ENCODE measurements at regions not wholly inside any gene's neighbourhood (a gene's known extent, or its start where the extent isn't known, plus 50 kb on each side); places are given as distances from the start of the nearest gene placed in this dataset.

DNA sequence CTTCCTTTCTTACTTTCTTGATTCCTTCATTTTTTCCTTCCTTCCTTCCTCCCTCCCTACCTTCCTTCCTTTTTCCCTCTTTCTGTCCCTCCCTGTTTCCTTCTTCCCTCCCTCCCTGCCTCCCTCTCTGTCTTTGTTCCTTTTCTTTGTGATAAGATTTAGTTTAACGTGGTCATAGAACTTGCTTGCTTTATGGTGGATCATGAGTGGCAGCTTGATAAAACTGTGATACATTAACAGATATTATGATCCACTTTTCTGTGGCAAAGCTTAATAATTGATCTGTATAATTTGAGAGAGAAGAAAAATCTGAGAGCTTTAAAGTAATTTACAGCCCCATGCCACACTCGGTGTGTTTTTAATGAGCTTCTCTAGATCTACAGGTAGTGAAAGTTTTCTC lies 280.5 kb downstream of the RNF144B start:
- H3K36me3 ChIP-seq (ENCODE audit: low read depth) = no peaks in the 10 kb centered on the region
- intact Hi-C loops (cut with DNase I, micrococcal nuclease) = no loop called here
- no peaks in the 10 kb centered on the region for H3K9me3 ChIP-seq
- H3K4me1 ChIP-seq (ENCODE audit: low read depth) = no peaks in the 10 kb centered on the region
- no peak for DNase-seq
- H3K4me3 ChIP-seq = no peak overlapping the region
- TF ChIP-seq, protein P1, sequence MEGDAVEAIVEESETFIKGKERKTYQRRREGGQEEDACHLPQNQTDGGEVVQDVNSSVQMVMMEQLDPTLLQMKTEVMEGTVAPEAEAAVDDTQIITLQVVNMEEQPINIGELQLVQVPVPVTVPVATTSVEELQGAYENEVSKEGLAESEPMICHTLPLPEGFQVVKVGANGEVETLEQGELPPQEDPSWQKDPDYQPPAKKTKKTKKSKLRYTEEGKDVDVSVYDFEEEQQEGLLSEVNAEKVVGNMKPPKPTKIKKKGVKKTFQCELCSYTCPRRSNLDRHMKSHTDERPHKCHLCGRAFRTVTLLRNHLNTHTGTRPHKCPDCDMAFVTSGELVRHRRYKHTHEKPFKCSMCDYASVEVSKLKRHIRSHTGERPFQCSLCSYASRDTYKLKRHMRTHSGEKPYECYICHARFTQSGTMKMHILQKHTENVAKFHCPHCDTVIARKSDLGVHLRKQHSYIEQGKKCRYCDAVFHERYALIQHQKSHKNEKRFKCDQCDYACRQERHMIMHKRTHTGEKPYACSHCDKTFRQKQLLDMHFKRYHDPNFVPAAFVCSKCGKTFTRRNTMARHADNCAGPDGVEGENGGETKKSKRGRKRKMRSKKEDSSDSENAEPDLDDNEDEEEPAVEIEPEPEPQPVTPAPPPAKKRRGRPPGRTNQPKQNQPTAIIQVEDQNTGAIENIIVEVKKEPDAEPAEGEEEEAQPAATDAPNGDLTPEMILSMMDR (IDR thresholded peaks at IDR 0.05) = no peak
- peak; percentile 64 for ATAC-seq

DNA sequence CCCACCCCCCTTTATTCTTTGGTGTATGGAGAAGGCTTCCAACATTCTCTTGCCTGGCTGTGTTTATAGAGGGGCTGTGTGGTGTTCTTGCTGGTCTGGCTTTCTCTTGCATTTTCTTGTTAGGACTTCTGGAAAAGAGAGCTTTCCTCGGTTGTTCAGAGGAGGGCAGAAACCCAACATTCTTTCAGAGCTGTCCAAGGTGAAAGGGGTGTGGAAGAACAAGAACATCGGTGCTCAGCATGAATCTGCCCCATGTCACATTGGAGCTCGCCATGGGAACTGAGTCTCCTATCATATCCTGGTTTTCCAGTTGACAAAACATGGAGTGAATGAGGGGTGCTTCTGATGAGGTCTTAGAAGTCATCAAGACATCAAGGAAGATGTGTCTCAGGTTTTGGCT lies 281.8 kb downstream of the RNF144B start:
- Histone ChIP-seq H3K9me3 (no peaks in the 10 kb centered on the region), H3K36me3 (ENCODE audit: low read depth) (no peaks in the 10 kb centered on the region), H3K4me1 (ENCODE audit: low read depth) (no peaks in the 10 kb centered on the region), H3K4me3 (no peak overlapping the region)
- no peak for DNase-seq
- no peak for ATAC-seq
- intact Hi-C loops (cut with DNase I, micrococcal nuclease) = no loop called here
- TF ChIP-seq, protein P1 (IDR thresholded peaks at IDR 0.05) = no peak

DNA sequence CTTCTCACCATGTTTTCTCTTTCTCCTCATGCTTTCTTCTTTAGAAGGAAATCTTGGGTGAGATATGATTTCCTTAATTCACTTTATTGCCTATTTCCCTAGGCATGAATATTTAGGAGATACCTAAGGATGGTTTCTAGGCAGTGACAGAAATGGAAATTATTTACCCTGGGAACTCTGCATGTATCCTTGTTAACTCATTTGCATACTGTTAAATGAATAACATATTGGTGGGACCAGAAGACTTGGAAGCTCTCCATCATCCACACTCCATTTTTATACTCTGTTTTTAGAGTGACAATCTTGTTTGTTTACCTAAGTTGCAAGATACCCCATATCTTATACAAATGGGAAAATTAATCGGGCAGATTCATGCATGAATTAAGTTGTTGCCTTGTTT lies 285.7 kb downstream of the RNF144B start:
- TF ChIP-seq, protein P1 (IDR thresholded peaks at IDR 0.05) = no peak
- no peak for DNase-seq
- no peak for ATAC-seq
- Histone ChIP-seq H3K4me1 (ENCODE audit: low read depth) (no peaks in the 10 kb centered on the region), H3K9me3 (no peaks in the 10 kb centered on the region), H3K4me3 (no peak overlapping the region), H3K36me3 (ENCODE audit: low read depth) (no peaks in the 10 kb centered on the region)
- intact Hi-C loops (cut with DNase I, micrococcal nuclease) = no loop called here

DNA sequence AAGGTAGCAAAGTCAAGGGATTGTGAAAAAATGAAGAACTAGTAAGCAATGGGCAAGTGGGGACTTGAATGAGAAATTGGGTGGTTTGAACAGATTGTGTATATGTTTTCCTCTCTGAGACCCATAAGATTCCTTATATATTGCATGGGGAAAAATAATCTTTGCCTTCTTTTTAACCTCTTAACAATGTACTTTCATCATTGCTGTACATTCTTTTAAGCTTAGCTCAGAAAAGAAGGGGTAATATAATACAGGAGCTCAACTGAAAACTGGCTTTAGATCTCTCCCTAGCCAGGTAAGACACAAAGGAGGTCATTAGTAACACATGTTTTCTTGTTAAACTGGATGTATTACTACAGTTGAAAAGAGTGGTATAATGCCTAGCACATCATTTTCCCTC lies 287.2 kb downstream of the RNF144B start:
- ATAC-seq = no peak

DNA sequence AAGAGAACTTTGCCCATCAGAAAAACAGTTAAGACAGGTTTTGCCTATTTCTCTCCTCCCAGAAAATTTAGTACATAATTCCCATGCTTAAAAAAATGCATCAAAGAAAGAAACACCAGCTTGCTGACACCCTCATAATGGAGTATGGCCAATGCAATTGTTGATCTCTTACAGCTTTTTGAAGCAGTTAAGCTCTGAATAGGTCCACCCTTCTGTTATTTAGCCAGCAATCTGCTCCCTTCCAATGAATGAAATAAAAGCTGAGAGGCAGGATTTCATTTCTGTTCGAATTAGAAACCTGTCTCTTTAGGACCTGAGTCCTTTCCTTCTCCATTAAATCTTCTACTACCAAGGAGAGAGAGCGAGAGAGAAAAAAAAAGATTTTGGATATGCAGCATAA lies 288.7 kb downstream of the RNF144B start:
- no peaks in the 10 kb centered on the region for H3K36me3 ChIP-seq (ENCODE audit: low read depth)
- ATAC-seq (no peak), DNase-seq (no peak)
- H3K4me3 ChIP-seq = no peak overlapping the region
- intact Hi-C loops (cut with DNase I, micrococcal nuclease) = no loop called here
- no peaks in the 10 kb centered on the region for H3K9me3 ChIP-seq
- TF ChIP-seq, protein P1 (IDR thresholded peaks at IDR 0.05) = no peak
- H3K4me1 ChIP-seq (ENCODE audit: low read depth) = no peaks in the 10 kb centered on the region

More for the DNA sequence above, 287.2 kb downstream of the RNF144B start:
- no peaks in the 10 kb centered on the region for H3K9me3 ChIP-seq
- no peak overlapping the region for H3K4me3 ChIP-seq
- DNase-seq = no peak
- no peaks in the 10 kb centered on the region for H3K4me1 ChIP-seq (ENCODE audit: low read depth)
- TF ChIP-seq, protein P1 (IDR thresholded peaks at IDR 0.05) = no peak
- no peaks in the 10 kb centered on the region for H3K36me3 ChIP-seq (ENCODE audit: low read depth)
- intact Hi-C loops (cut with DNase I, micrococcal nuclease) = no loop called here

DNA sequence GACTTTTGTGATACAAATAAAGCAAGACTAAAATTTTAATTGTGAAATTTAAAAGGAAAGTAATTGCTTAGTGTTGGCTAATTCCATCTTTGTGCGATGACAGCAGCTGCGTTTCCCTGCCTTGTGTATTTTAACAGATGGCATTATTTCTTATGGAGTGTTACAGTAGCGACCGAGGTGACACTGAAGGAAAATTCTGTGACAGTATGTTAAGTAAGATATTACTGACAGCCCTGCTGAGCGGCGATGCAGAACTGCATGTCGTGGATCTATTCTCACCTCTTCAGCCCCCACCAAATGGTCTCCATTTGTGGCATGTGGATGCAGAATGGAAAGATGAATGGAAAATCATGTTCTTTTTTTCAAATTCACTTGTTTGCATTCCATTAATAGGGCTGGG lies 289.4 kb downstream of the RNF144B start:
- Histone ChIP-seq H3K36me3 (ENCODE audit: low read depth) (no peaks in the 10 kb centered on the region), H3K4me1 (ENCODE audit: low read depth) (no peaks in the 10 kb centered on the region), H3K4me3 (no peak overlapping the region), H3K9me3 (no peaks in the 10 kb centered on the region)
- intact Hi-C loops (cut with DNase I, micrococcal nuclease) = no loop called here
- ATAC-seq = no peak
- TF ChIP-seq, protein P1 (IDR thresholded peaks at IDR 0.05) = no peak
- no peak for DNase-seq
